Stomach (tissue), 4 donors: ENCODE measurements at regions not wholly inside any gene's neighbourhood (a gene's known extent, or its start where the extent isn't known, plus 50 kb on each side); places are given as distances from the start of the nearest gene placed in this dataset.

ENCODE experiments used
- EP300 ChIP-seq: sonication (generic); formaldehyde crosslinking; IDR thresholded peaks from one replicate; pipeline ENCODE4 v1.6.1; 2017; ENCODE audit warnings: antibody characterized with exemption
- TF ChIP-seq, protein P1 (sequence below), 7 experiments: fragments of 450-650 bp in 4 of 7; fragments of 200-600 bp in 3 of 7; sonication (generic) in 3 of 7; IDR thresholded peaks; one replicate each; pipeline ENCODE4 v1.5.1; 2016 to 2019; ENCODE audit warnings: antibody characterized with exemption in 7 of 7, control low read depth in 2 of 7, mild to moderate bottlenecking in 1 of 7

DNA sequence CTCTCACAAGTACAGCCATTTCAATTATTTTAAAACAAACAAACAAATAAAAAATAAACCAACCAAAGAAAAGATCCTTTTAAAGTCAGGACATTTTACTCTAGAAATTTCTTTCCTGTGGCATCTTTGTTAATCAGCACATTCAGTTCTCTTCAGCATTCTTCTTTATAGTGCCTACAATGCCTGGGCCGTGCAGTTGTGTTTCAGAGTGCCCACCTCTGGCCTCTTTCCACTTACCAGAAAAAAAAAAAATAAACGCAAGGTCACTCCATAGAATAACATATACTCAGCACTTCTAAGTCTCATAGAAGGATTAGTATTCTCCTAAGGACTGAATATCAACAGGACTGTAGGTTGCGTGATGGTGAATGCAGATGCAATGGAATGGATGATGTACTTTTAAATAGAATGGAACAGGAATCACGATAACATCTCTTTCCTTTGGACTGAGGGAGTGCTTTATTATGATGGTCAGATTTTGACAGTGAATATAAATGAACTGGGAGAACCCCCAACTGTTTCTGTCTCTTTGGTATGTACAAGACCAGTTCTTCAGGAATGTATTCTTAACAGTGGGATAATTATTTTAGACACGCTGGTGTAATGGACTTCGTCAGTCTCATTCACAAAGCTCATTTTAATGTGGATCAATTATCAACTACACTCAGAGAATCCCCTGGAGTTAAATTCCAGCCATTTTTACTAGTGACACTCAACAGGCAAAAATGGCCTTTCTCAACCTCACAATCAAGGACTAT lies 125.0 kb upstream of the NBEA start:
- TF ChIP-seq, protein P1, sequence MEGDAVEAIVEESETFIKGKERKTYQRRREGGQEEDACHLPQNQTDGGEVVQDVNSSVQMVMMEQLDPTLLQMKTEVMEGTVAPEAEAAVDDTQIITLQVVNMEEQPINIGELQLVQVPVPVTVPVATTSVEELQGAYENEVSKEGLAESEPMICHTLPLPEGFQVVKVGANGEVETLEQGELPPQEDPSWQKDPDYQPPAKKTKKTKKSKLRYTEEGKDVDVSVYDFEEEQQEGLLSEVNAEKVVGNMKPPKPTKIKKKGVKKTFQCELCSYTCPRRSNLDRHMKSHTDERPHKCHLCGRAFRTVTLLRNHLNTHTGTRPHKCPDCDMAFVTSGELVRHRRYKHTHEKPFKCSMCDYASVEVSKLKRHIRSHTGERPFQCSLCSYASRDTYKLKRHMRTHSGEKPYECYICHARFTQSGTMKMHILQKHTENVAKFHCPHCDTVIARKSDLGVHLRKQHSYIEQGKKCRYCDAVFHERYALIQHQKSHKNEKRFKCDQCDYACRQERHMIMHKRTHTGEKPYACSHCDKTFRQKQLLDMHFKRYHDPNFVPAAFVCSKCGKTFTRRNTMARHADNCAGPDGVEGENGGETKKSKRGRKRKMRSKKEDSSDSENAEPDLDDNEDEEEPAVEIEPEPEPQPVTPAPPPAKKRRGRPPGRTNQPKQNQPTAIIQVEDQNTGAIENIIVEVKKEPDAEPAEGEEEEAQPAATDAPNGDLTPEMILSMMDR (IDR thresholded peaks at IDR 0.05) = no peak
- no peak for TF ChIP-seq EP300
